Mucosa of stomach (tissue), 1 donor: ENCODE measurements at regions not wholly inside any gene's neighbourhood (a gene's known extent, or its start where the extent isn't known, plus 50 kb on each side); places are given as distances from the start of the nearest gene placed in this dataset.

ENCODE experiments used
- H3K27me3 ChIP-seq: one replicate; pipeline ENCODE4 v1.7.0; 2013; ENCODE audit warnings: mild to moderate bottlenecking, low read length; ENCODE audit not compliant: control insufficient read depth, insufficient read depth
- H3K36me3 ChIP-seq: one replicate; pipeline ENCODE4 v1.7.0; 2013; ENCODE audit warnings: low read length; ENCODE audit not compliant: control insufficient read depth, insufficient read depth
- H3K4me1 ChIP-seq: one replicate; pipeline ENCODE4 v1.7.0; 2013; ENCODE audit warnings: mild to moderate bottlenecking, low read length; ENCODE audit not compliant: control insufficient read depth, insufficient read depth
- H3K4me3 ChIP-seq: one replicate; pipeline ENCODE4 v1.7.0; 2013; ENCODE audit warnings: low read length
- H3K9ac ChIP-seq: one replicate; pipeline ENCODE4 v1.7.0; 2013; ENCODE audit warnings: mild to moderate bottlenecking, low read length, moderate library complexity
- H3K9me3 ChIP-seq: one replicate; pipeline ENCODE4 v1.7.0; 2013; ENCODE audit warnings: mild to moderate bottlenecking, low read length, moderate library complexity; ENCODE audit not compliant: control insufficient read depth
- donor health status: Pancreatic carcinoma.

GRCh38 chr1:10860218-10860617 is 63.8 kb upstream of the CASZ1 start:
- Histone ChIP-seq H3K27me3 (peaks cover 12% of the 10 kb centered on the region), H3K36me3 (no peaks in the 10 kb centered on the region), H3K4me3 (no peak overlapping the region), H3K9me3 (no peaks in the 10 kb centered on the region), H3K9ac (no peak overlapping the region), H3K4me1 (peaks cover 16% of the 10 kb centered on the region)

- peaks cover 14% of the 10 kb centered on the region for H3K27me3 ChIP-seq
- no peaks in the 10 kb centered on the region for H3K9me3 ChIP-seq
- no peak overlapping the region for H3K4me3 ChIP-seq
- no peak overlapping the region for H3K9ac ChIP-seq
- H3K36me3 ChIP-seq = no peaks in the 10 kb centered on the region
- peaks cover 16% of the 10 kb centered on the region for H3K4me1 ChIP-seq
Observed at GRCh38 chr1:10860682-10861081, 64.2 kb upstream of the CASZ1 start.

- H3K4me1 ChIP-seq = peaks cover 21% of the 10 kb centered on the region
- peak overlapping the region; percentile 15 for H3K9ac ChIP-seq
- H3K9me3 ChIP-seq = no peaks in the 10 kb centered on the region
- H3K27me3 ChIP-seq = peaks cover 22% of the 10 kb centered on the region
- no peaks in the 10 kb centered on the region for H3K36me3 ChIP-seq
- no peak overlapping the region for H3K4me3 ChIP-seq
Observed at GRCh38 chr1:10861822-10862221, 65.4 kb upstream of the CASZ1 start.

- Histone ChIP-seq H3K27me3 (peaks cover 25% of the 10 kb centered on the region), H3K36me3 (no peaks in the 10 kb centered on the region)
Observed at GRCh38 chr1:10862743-10863335, 66.4 kb upstream of the CASZ1 start.

GRCh38 chr1:10863886-10864285 is 67.4 kb upstream of the CASZ1 start:
- peaks cover 25% of the 10 kb centered on the region for H3K27me3 ChIP-seq
- no peaks in the 10 kb centered on the region for H3K36me3 ChIP-seq
- no peak overlapping the region for H3K9ac ChIP-seq
- no peaks in the 10 kb centered on the region for H3K9me3 ChIP-seq
- H3K4me3 ChIP-seq = no peak overlapping the region
- peaks cover 21% of the 10 kb centered on the region for H3K4me1 ChIP-seq

More at GRCh38 chr1:10862743-10863335, 66.4 kb upstream of the CASZ1 start:
- Histone ChIP-seq H3K9ac (no peak overlapping the region), H3K4me1 (peaks cover 21% of the 10 kb centered on the region), H3K9me3 (no peaks in the 10 kb centered on the region), H3K4me3 (no peak overlapping the region)

GRCh38 chr1:10864776-10865175 is 68.3 kb upstream of the CASZ1 start:
- no peak overlapping the region for H3K9ac ChIP-seq
- H3K4me1 ChIP-seq = peaks cover 21% of the 10 kb centered on the region
- H3K36me3 ChIP-seq = no peaks in the 10 kb centered on the region
- no peak overlapping the region for H3K4me3 ChIP-seq
- H3K27me3 ChIP-seq = peaks cover 28% of the 10 kb centered on the region
- no peaks in the 10 kb centered on the region for H3K9me3 ChIP-seq

- no peak overlapping the region for H3K4me3 ChIP-seq
Observed at GRCh38 chr1:10865518-10866320, 69.3 kb upstream of the CASZ1 start.

GRCh38 chr1:10866321-10867093 is 70.1 kb upstream of the CASZ1 start:
- H3K4me1 ChIP-seq = peaks cover 20% of the 10 kb centered on the region
- H3K9ac ChIP-seq = no peak overlapping the region
- no peaks in the 10 kb centered on the region for H3K9me3 ChIP-seq
- no peaks in the 10 kb centered on the region for H3K36me3 ChIP-seq
- peaks cover 28% of the 10 kb centered on the region for H3K27me3 ChIP-seq
- H3K4me3 ChIP-seq = no peak overlapping the region

More at GRCh38 chr1:10865518-10866320, 69.3 kb upstream of the CASZ1 start:
- Histone ChIP-seq H3K4me1 (peaks cover 21% of the 10 kb centered on the region), H3K9me3 (no peaks in the 10 kb centered on the region), H3K9ac (no peak overlapping the region), H3K27me3 (peaks cover 28% of the 10 kb centered on the region), H3K36me3 (no peaks in the 10 kb centered on the region)

GRCh38 chr1:10867138-10867721 is 70.8 kb upstream of the CASZ1 start:
- H3K4me1 ChIP-seq = peaks cover 15% of the 10 kb centered on the region
- peak overlapping the region; percentile 43 for H3K9ac ChIP-seq
- H3K9me3 ChIP-seq = no peaks in the 10 kb centered on the region
- no peaks in the 10 kb centered on the region for H3K36me3 ChIP-seq
- peaks cover 28% of the 10 kb centered on the region for H3K27me3 ChIP-seq
- no peak overlapping the region for H3K4me3 ChIP-seq

- Histone ChIP-seq H3K9me3 (no peaks in the 10 kb centered on the region), H3K36me3 (no peaks in the 10 kb centered on the region), H3K27me3 (peaks cover 28% of the 10 kb centered on the region), H3K4me1 (peaks cover 15% of the 10 kb centered on the region), H3K9ac (no peak overlapping the region), H3K4me3 (no peak overlapping the region)
Observed at GRCh38 chr1:10867914-10868598, 71.6 kb upstream of the CASZ1 start.

- Histone ChIP-seq H3K9me3 (no peaks in the 10 kb centered on the region), H3K36me3 (no peaks in the 10 kb centered on the region), H3K27me3 (peaks cover 28% of the 10 kb centered on the region), H3K4me1 (peaks cover 15% of the 10 kb centered on the region), H3K4me3 (no peak overlapping the region), H3K9ac (no peak overlapping the region)
Observed at GRCh38 chr1:10868599-10868965, 72.1 kb upstream of the CASZ1 start.
